ENCODE measurements at regions not wholly inside any gene's neighbourhood (a gene's known extent, or its start where the extent isn't known, plus 50 kb on each side); places are given as distances from the start of the nearest gene placed in this dataset.
A peak's percentile ranks its signal among the peaks of the same experiment; 100 is the strongest.
"Not testable (repeated sequence)": the region's sequence is repeated elsewhere in the genome, so short reads cannot be mapped to it uniquely, and the experiment has no call there.

- no peaks in the 10 kb centered on the region for H3K36me3 ChIP-seq (ENCODE audit: insufficient read depth, low read length)
- no peaks in the 10 kb centered on the region for H3K4me1 ChIP-seq (ENCODE audit: insufficient read depth, low read length)
- H3K27me3 ChIP-seq (ENCODE audit: insufficient read depth, low read length): no peaks in the 10 kb centered on the region
- no peaks in the 10 kb centered on the region for H3K9me3 ChIP-seq (ENCODE audit: low read depth, low read length)
- peak; percentile 32 for DNase-seq (ENCODE audit: insufficient read length, low spot score, missing footprints)
- no peak overlapping the region for H3K4me2 ChIP-seq (ENCODE audit: insufficient read depth, low read length)
- no peaks in the 10 kb centered on the region for H3K79me2 ChIP-seq (ENCODE audit: insufficient read depth, low read length)
- H4K20me1 ChIP-seq (ENCODE audit: insufficient read depth, low read length): no peaks in the 10 kb centered on the region
- H3K4me3 ChIP-seq (ENCODE audit: insufficient read depth, low read length): no peak overlapping the region
- H3K27ac ChIP-seq (ENCODE audit: low read depth, low read length): no peak overlapping the region
- TF ChIP-seq CTCF (IDR thresholded peaks at IDR 0.05; ENCODE audit: extremely low read depth, low read depth, low read length): no peak
- H2AFZ ChIP-seq (ENCODE audit: low read length): no peak overlapping the region
Measured at GRCh38 chrX:127877318-127877717, 174.9 kb downstream of the ACTRT1 start.

- Histone ChIP-seq H3K4me1 (ENCODE audit: insufficient read depth, low read length) (no peaks in the 10 kb centered on the region), H3K27me3 (ENCODE audit: insufficient read depth, low read length) (no peaks in the 10 kb centered on the region), H3K27ac (ENCODE audit: low read depth, low read length) (no peak overlapping the region), H3K4me2 (ENCODE audit: insufficient read depth, low read length) (no peak overlapping the region), H3K79me2 (ENCODE audit: insufficient read depth, low read length) (no peaks in the 10 kb centered on the region), H3K36me3 (ENCODE audit: insufficient read depth, low read length) (no peaks in the 10 kb centered on the region), H2AFZ (ENCODE audit: low read length) (no peak overlapping the region), H3K4me3 (ENCODE audit: insufficient read depth, low read length) (no peak overlapping the region), H3K9me3 (ENCODE audit: low read depth, low read length) (no peaks in the 10 kb centered on the region), H4K20me1 (ENCODE audit: insufficient read depth, low read length) (no peaks in the 10 kb centered on the region)
- no peak for TF ChIP-seq CTCF (IDR thresholded peaks at IDR 0.05; ENCODE audit: extremely low read depth, low read depth, low read length)
- no peak for DNase-seq (ENCODE audit: insufficient read length, low spot score, missing footprints)
Measured at GRCh38 chrX:127873637-127874036, 178.6 kb downstream of the ACTRT1 start.

- not testable (repeated sequence) for H3K4me3 ChIP-seq (ENCODE audit: insufficient read depth, low read length); H3K79me2 ChIP-seq (ENCODE audit: insufficient read depth, low read length); H3K9me3 ChIP-seq (ENCODE audit: low read depth, low read length); H3K4me1 ChIP-seq (ENCODE audit: insufficient read depth, low read length); H3K4me2 ChIP-seq (ENCODE audit: insufficient read depth, low read length); H3K36me3 ChIP-seq (ENCODE audit: insufficient read depth, low read length); DNase-seq (ENCODE audit: insufficient read length, low spot score, missing footprints); H4K20me1 ChIP-seq (ENCODE audit: insufficient read depth, low read length); H2AFZ ChIP-seq (ENCODE audit: low read length); H3K27ac ChIP-seq (ENCODE audit: low read depth, low read length); H3K27me3 ChIP-seq (ENCODE audit: insufficient read depth, low read length)
Measured at GRCh38 chrX:127866857-127867256, 185.3 kb downstream of the ACTRT1 start.

GRCh38 chrX:127861611-127862010 is 190.6 kb downstream of the ACTRT1 start:
- H3K27ac ChIP-seq (ENCODE audit: low read depth, low read length): no peak overlapping the region
- no peak overlapping the region for H3K4me3 ChIP-seq (ENCODE audit: insufficient read depth, low read length)
- no peak for DNase-seq (ENCODE audit: insufficient read length, low spot score, missing footprints)
- no peaks in the 10 kb centered on the region for H3K79me2 ChIP-seq (ENCODE audit: insufficient read depth, low read length)
- no peaks in the 10 kb centered on the region for H3K36me3 ChIP-seq (ENCODE audit: insufficient read depth, low read length)
- H4K20me1 ChIP-seq (ENCODE audit: insufficient read depth, low read length): no peaks in the 10 kb centered on the region
- H2AFZ ChIP-seq (ENCODE audit: low read length): no peak overlapping the region
- H3K9me3 ChIP-seq (ENCODE audit: low read depth, low read length): peaks cover 3% of the 10 kb centered on the region
- TF ChIP-seq CTCF (IDR thresholded peaks at IDR 0.05; ENCODE audit: extremely low read depth, low read depth, low read length): no peak
- no peak overlapping the region for H3K4me2 ChIP-seq (ENCODE audit: insufficient read depth, low read length)
- no peaks in the 10 kb centered on the region for H3K27me3 ChIP-seq (ENCODE audit: insufficient read depth, low read length)
- H3K4me1 ChIP-seq (ENCODE audit: insufficient read depth, low read length): no peaks in the 10 kb centered on the region
